H1 (cell line): ENCODE measurements at regions not wholly inside any gene's neighbourhood (a gene's known extent, or its start where the extent isn't known, plus 50 kb on each side); places are given as distances from the start of the nearest gene placed in this dataset.
"Not testable (repeated sequence)": the region's sequence is repeated elsewhere in the genome, so short reads cannot be mapped to it uniquely, and the experiment has no call there.

Experiments
- CTCF ChIA-PET: fragments of 300-600 bp; sonication (Branson Sonifier 250); formaldehyde crosslinking; loops from one replicate; lab custom pipeline; 2021; ENCODE audit not compliant: partially characterized antibody; lab: Charles Lee
- POLR2A ChIA-PET: fragments of 300-600 bp; sonication (Branson Sonifier 250); formaldehyde crosslinking; loops from one replicate; lab custom pipeline; 2021; ENCODE audit warnings: inconsistent platforms; ENCODE audit not compliant: partially characterized antibody; lab: Charles Lee
- DNase-seq, 2 experiments: peaks; one replicate each; pipeline versions ENCODE4 v3.0.0 to v3.0.0-alpha.2; 2010 to 2022; ENCODE audit warnings: low spot score in 2 of 2, low read depth in 1 of 2, mixed read lengths in 1 of 2
- FAIRE-seq: peaks from 2 replicates; lab custom pipeline; 2011; peaks lifted over from hg19 to GRCh38; lab: Jason Lieb, UNC
- H2AFZ ChIP-seq: 2 replicates; pipeline ENCODE4 v1.8.1; 2012; ENCODE audit warnings: low read length, inconsistent platforms
- H2AK5ac ChIP-seq: 2 replicates; pipeline ENCODE4 v1.6.1; 2013; ENCODE audit warnings: low read depth, low read length
- H2BK120ac ChIP-seq: replicated peaks from 2 replicates; pipeline ENCODE3; 2013; ENCODE audit warnings: low read depth, low read length, inconsistent platforms
- H2BK12ac ChIP-seq: 2 replicates; pipeline ENCODE4 v1.6.1; 2013; ENCODE audit warnings: low read depth, low read length
- H2BK15ac ChIP-seq: 2 replicates; pipeline ENCODE4 v1.6.1; 2013; ENCODE audit warnings: low read length
- H2BK20ac ChIP-seq: 2 replicates; pipeline ENCODE4 v1.6.1; 2013; ENCODE audit warnings: low read length
- H2BK5ac ChIP-seq: 2 replicates; pipeline ENCODE4 v1.6.1; 2013; ENCODE audit warnings: low read depth, low read length
- H3K14ac ChIP-seq: 2 replicates; pipeline ENCODE4 v1.6.1; 2013; ENCODE audit warnings: inconsistent platforms; ENCODE audit not compliant: insufficient read length
- H3K18ac ChIP-seq: 2 replicates; pipeline ENCODE4 v1.6.1; 2013; ENCODE audit warnings: low read length; ENCODE audit errors: extremely low read depth
- H3K23ac ChIP-seq: 2 replicates; pipeline ENCODE4 v1.6.1; 2013; ENCODE audit warnings: inconsistent platforms; ENCODE audit not compliant: insufficient read length
- H3K23me2 ChIP-seq: 2 replicates; pipeline ENCODE4 v1.6.1; 2013; ENCODE audit warnings: low read depth, low read length
- H3K27ac ChIP-seq: 2 replicates; pipeline ENCODE4 v1.6.1; 2011; ENCODE audit warnings: low read depth, low read length, inconsistent platforms
- H3K27me3 ChIP-seq, 4 experiments: replicated peaks in 1 of 4; 1 replicate in 1 of 4; 2 replicates in 3 of 4; pipeline versions ENCODE4 v1.6.1 to v1.8.1; 2011 to 2013; ENCODE audit warnings: low read length in 3 of 4, mild to moderate bottlenecking in 3 of 4, inconsistent platforms in 2 of 4, mixed read lengths in 2 of 4, moderate library complexity in 1 of 4; ENCODE audit not compliant: control insufficient read depth in 3 of 4, insufficient read depth in 3 of 4; ENCODE audit errors: extremely low read depth in 1 of 4
- H3K36me3 ChIP-seq, 4 experiments: 2 replicates each; pipeline versions ENCODE4 v1.6.1 to v1.8.1; 2011 to 2013; ENCODE audit warnings: mild to moderate bottlenecking in 4 of 4, low read length in 3 of 4, moderate library complexity in 2 of 4, control low read depth in 1 of 4, inconsistent platforms in 1 of 4; ENCODE audit not compliant: insufficient read depth in 4 of 4, control insufficient read depth in 2 of 4
- H3K4ac ChIP-seq: replicated peaks from 2 replicates; pipeline ENCODE3; 2013; ENCODE audit warnings: low read length, low read depth, mixed read lengths, inconsistent platforms; ENCODE audit not compliant: insufficient read length
- H3K4me1 ChIP-seq, 4 experiments: replicated peaks in 1 of 4; 1 replicate in 1 of 4; 2 replicates in 3 of 4; pipeline versions ENCODE4 v1.6.1 to v1.8.1; 2011 to 2013; ENCODE audit warnings: low read length in 3 of 4, inconsistent platforms in 2 of 4, mixed read lengths in 1 of 4; ENCODE audit not compliant: insufficient read depth in 4 of 4, control insufficient read depth in 3 of 4
- H3K4me2 ChIP-seq, 2 experiments: 2 replicates each; pipeline versions ENCODE4 v1.6.1 to v1.8.1; 2011 to 2013; ENCODE audit warnings: low read depth in 2 of 2, low read length in 2 of 2, control low read depth in 1 of 2, inconsistent platforms in 1 of 2, mild to moderate bottlenecking in 1 of 2; ENCODE audit not compliant: insufficient read depth in 1 of 2
- H3K4me3 ChIP-seq, 4 experiments: fragments of 200-600, 300-600 bp in 1 of 4; sonication (generic), shearing (Covaris generic), sonication (Bioruptor Twin) in 1 of 4; 2 replicates each; pipeline versions ENCODE4 v1.5.1 to v1.8.1; 2011 to 2016; ENCODE audit warnings: low read length in 4 of 4, low read depth in 3 of 4, control low read depth in 2 of 4, inconsistent platforms in 2 of 4, mild to moderate bottlenecking in 2 of 4, mixed read lengths in 1 of 4, moderate library complexity in 1 of 4; ENCODE audit not compliant: insufficient read depth in 2 of 4; ENCODE audit errors: extremely low read depth in 1 of 4
- H3K56ac ChIP-seq: replicated peaks from 2 replicates; pipeline ENCODE3; 2013; ENCODE audit warnings: low read depth, mild to moderate bottlenecking, mixed read lengths, low read length, inconsistent platforms; ENCODE audit not compliant: insufficient read length
- H3K79me1 ChIP-seq: 2 replicates; pipeline ENCODE4 v1.6.1; 2013; ENCODE audit warnings: low read depth, low read length, control low read depth
- H3K79me2 ChIP-seq, 2 experiments: 2 replicates each; pipeline versions ENCODE4 v1.6.1 to v1.8.1; 2012 to 2013; ENCODE audit warnings: low read length in 2 of 2, mild to moderate bottlenecking in 2 of 2, inconsistent platforms in 1 of 2; ENCODE audit not compliant: insufficient read depth in 2 of 2, control insufficient read depth in 1 of 2
- H3K9ac ChIP-seq, 4 experiments: replicated peaks in 1 of 4; 1 replicate in 1 of 4; 2 replicates in 3 of 4; pipeline versions ENCODE4 v1.6.1 to v1.8.1; 2011 to 2013; ENCODE audit warnings: low read depth in 3 of 4, low read length in 3 of 4, control low read depth in 2 of 4, mild to moderate bottlenecking in 2 of 4, moderate library complexity in 2 of 4, inconsistent platforms in 1 of 4; ENCODE audit errors: extremely low read depth in 1 of 4
- H3K9me3 ChIP-seq, 2 experiments: 2 replicates each; pipeline versions ENCODE4 v1.6.1 to v1.8.1; 2012 to 2013; ENCODE audit warnings: mild to moderate bottlenecking in 2 of 2, moderate library complexity in 2 of 2, control low read depth in 1 of 2, inconsistent platforms in 1 of 2, low read depth in 1 of 2, low read length in 1 of 2, mixed read lengths in 1 of 2; ENCODE audit not compliant: insufficient read depth in 2 of 2
- H4K20me1 ChIP-seq, 2 experiments: replicated peaks in 1 of 2; 2 replicates each; pipeline versions ENCODE3 to v1.8.1; 2011 to 2013; ENCODE audit warnings: inconsistent platforms in 2 of 2, low read length in 2 of 2, mild to moderate bottlenecking in 1 of 2; ENCODE audit not compliant: insufficient read depth in 2 of 2, control insufficient read depth in 1 of 2
- H4K5ac ChIP-seq: 2 replicates; pipeline ENCODE4 v1.6.1; 2013; ENCODE audit warnings: low read length, low read depth, mixed read lengths, inconsistent platforms; ENCODE audit not compliant: insufficient read length
- H4K8ac ChIP-seq: 2 replicates; pipeline ENCODE4 v1.8.0; 2013; ENCODE audit warnings: mild to moderate bottlenecking, moderate library complexity, low read length, inconsistent platforms; ENCODE audit not compliant: insufficient read depth; ENCODE audit errors: extremely low read depth
- H4K91ac ChIP-seq: replicated peaks from 2 replicates; pipeline ENCODE3; 2013; ENCODE audit warnings: low read length, mixed read lengths, inconsistent platforms; ENCODE audit not compliant: insufficient read length
- WGBS, 2 experiments: shearing (Covaris generic) in 1 of 2; methylation state at CpG; one replicate each; pipeline versions ENCODE4 v1.1.6 to v1.1.7; 2013 to 2015; ENCODE audit warnings: low lambda C conversion rate in 2 of 2, mixed read lengths in 2 of 2, inconsistent platforms in 1 of 2, low coverage in 1 of 2, missing lambda C conversion rate in 1 of 2; ENCODE audit not compliant: insufficient replicate concordance in 2 of 2, insufficient coverage in 1 of 2, insufficient read length in 1 of 2; ENCODE audit errors: extremely low coverage in 1 of 2, missing lambda C conversion rate in 1 of 2; 5-methylcytosine and 5-hydroxymethylcytosine counted together

GRCh38 chr16:29351271-29351969, 55.1 kb downstream of the NPIPB11 start:
- H2BK5ac ChIP-seq, FAIRE-seq, H3K18ac ChIP-seq, CTCF ChIA-PET, H3K4me3 ChIP-seq, H4K8ac ChIP-seq, H4K20me1 ChIP-seq, H3K9me3 ChIP-seq, H2BK12ac ChIP-seq, H3K23ac ChIP-seq, H3K27me3 ChIP-seq, H4K91ac ChIP-seq, H3K9ac ChIP-seq, H3K27ac ChIP-seq, H2BK15ac ChIP-seq, H2BK120ac ChIP-seq, H3K56ac ChIP-seq, H3K14ac ChIP-seq, H3K4me1 ChIP-seq, H2AFZ ChIP-seq, H2AK5ac ChIP-seq, H2BK20ac ChIP-seq, H3K23me2 ChIP-seq, H4K5ac ChIP-seq, DNase-seq, H3K4me2 ChIP-seq, POLR2A ChIA-PET, H3K4ac ChIP-seq, H3K79me2 ChIP-seq, H3K36me3 ChIP-seq, H3K79me1 ChIP-seq: not testable (repeated sequence)
- WGBS, 2 experiments: 88% methylated on average over 12 of the region's 15 CpGs; no CpG with 5 or more reads in 1 of the 2 experiments

DNA sequence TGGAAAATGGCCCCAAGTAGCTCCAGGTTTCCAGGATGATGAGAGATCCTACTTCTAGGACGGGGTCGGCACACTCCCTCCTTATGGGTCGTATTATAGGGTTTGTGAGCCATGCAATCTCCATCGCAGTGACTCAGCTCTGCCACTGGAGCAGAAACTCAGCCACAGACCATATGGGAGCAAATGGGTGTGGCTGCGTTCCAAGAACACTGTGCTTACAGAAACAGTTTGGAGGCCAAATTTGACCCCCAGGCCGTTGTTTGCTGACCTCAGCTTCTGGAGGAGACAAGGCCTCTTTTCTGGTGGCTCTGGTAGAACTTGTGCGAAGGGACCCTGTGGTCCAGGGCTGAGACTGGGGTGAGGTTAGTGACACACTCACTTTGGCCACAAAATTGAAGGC, 56.5 kb downstream of the NPIPB11 start:
- H3K18ac ChIP-seq, H2BK15ac ChIP-seq, H2AK5ac ChIP-seq, H3K23ac ChIP-seq, H3K14ac ChIP-seq, H3K9ac ChIP-seq, H4K91ac ChIP-seq, H4K20me1 ChIP-seq, H3K4me2 ChIP-seq, H3K79me2 ChIP-seq, H2BK5ac ChIP-seq, H3K23me2 ChIP-seq, H2AFZ ChIP-seq, FAIRE-seq, H2BK20ac ChIP-seq, H3K36me3 ChIP-seq, H3K4ac ChIP-seq, H3K79me1 ChIP-seq, H3K9me3 ChIP-seq, DNase-seq, H3K27ac ChIP-seq, H3K56ac ChIP-seq, H4K8ac ChIP-seq, H3K4me3 ChIP-seq, POLR2A ChIA-PET, H4K5ac ChIP-seq, H2BK120ac ChIP-seq, H3K27me3 ChIP-seq, H3K4me1 ChIP-seq, H2BK12ac ChIP-seq: not testable (repeated sequence)
- 98% methylated on average over 5 of the region's 7 CpGs; no CpG with 5 or more reads in 1 of the 2 experiments for WGBS, 2 experiments
- CTCF ChIA-PET: interaction anchor here (0.6 kb wide), 1 partner anchor 26 kb away, joined by 3 read pairs; no protein-coding TSS in a partner anchor
